ENCODE measurements at regions not wholly inside any gene's neighbourhood (a gene's known extent, or its start where the extent isn't known, plus 50 kb on each side); places are given as distances from the start of the nearest gene placed in this dataset.

DNA sequence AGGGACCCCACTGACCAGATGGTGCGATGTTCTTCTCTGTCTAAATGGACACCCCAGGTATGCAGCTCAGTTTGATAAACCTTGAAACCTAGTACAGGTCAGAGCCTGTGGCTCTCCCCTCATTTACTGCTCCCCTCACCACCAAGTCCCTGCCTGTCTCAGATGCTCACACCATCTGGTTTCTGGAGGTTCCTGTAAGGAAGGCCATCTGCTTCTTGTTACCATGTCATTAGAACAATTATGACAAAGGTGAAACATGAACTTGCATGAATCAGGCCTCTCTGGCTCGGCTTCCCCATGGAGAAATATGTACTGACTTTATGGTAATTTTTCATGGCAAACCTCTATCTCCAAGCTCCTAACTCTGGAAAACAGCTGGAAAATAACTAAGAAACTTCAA lies 965.7 kb downstream of the UQCRFS1 start:
- TF ChIP-seq CTCF (conservative IDR thresholded peaks at IDR 0.05; ENCODE audit: low read depth, low read length) (no peak), EZH2 (IDR thresholded peaks at IDR 0.05; ENCODE audit: borderline replicate concordance, low read depth, low read length, poor library complexity, severe bottlenecking) (no peak)
